Effector memory CD4-positive, alpha-beta T cell (primary cell): ENCODE measurements at regions not wholly inside any gene's neighbourhood (a gene's known extent, or its start where the extent isn't known, plus 50 kb on each side); places are given as distances from the start of the nearest gene placed in this dataset.

ENCODE experiments used
- DNase-seq, 3 donors: peaks; one replicate each; pipeline ENCODE4 v3.0.0-alpha.2; 2020
- H3K27ac ChIP-seq: 2 replicates; pipeline ENCODE4 v1.7.0; 2013; ENCODE audit warnings: mild to moderate bottlenecking, low read length, moderate library complexity; ENCODE audit not compliant: insufficient read depth, poor library complexity, severe bottlenecking
- H3K27me3 ChIP-seq: replicated peaks from 2 replicates; pipeline ENCODE4 v1.7.0; 2013; ENCODE audit warnings: mild to moderate bottlenecking, low read length; ENCODE audit not compliant: insufficient read depth, control insufficient read depth, poor library complexity, severe bottlenecking
- H3K36me3 ChIP-seq: 2 replicates; pipeline ENCODE4 v1.7.0; 2013; ENCODE audit warnings: mild to moderate bottlenecking, low read length, moderate library complexity; ENCODE audit not compliant: control insufficient read depth, insufficient read depth
- H3K4me1 ChIP-seq: 2 replicates; pipeline ENCODE4 v1.7.0; 2013; ENCODE audit warnings: low read length, mild to moderate bottlenecking; ENCODE audit not compliant: control insufficient read depth, insufficient read depth, poor library complexity, severe bottlenecking
- H3K4me3 ChIP-seq: 2 replicates; pipeline ENCODE4 v1.7.0; 2013; ENCODE audit warnings: low read length, low read depth, mild to moderate bottlenecking; ENCODE audit not compliant: insufficient read depth, poor library complexity, severe bottlenecking
- H3K9me3 ChIP-seq: 2 replicates; pipeline ENCODE4 v1.7.0; 2013; ENCODE audit warnings: mild to moderate bottlenecking, low read length, moderate library complexity; ENCODE audit not compliant: control insufficient read depth

DNA sequence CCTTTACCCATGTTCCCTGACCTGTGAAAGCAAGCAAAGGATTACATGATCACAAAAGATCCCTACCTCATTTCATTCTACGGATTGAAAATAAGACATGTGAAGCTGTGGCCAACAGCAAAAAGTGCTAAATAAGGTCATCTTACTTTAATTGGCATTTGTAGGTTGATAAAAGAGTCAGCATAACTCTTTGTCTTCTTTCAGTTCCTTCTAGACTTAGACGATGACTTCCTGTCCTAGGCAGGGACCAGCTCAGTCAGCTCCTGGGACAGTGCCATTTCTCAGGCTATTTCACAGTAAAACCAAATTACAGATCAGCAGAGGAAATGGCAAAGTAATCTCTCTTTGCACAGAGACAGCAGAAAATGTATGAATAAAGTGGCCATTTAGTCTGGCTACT lies 480.7 kb downstream of the RFPL4B start:
- Histone ChIP-seq H3K27ac (no peak overlapping the region), H3K4me3 (no peak overlapping the region), H3K4me1 (no peaks in the 10 kb centered on the region), H3K27me3 (no peaks in the 10 kb centered on the region), H3K36me3 (no peaks in the 10 kb centered on the region), H3K9me3 (no peaks in the 10 kb centered on the region)
- no peak for DNase-seq

DNA sequence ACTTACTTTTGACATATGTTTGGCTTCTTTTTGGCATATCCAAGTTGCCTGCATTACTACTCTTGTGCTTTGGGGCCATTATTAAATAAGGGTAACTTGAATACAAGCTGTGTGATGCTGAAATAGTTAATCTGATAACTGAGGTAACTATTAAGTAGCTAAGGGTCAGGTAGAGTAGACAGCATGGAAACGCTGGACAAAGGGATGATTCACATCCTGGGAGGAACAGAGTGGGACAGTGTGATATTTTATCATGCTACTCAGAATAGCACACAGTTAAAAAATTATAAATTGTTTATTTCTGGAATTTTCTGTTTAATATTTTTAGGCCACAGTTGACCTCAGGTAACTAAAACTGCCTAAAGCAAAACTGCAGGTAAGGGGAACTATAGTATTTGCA lies 483.9 kb downstream of the RFPL4B start:
- no peaks in the 10 kb centered on the region for H3K27me3 ChIP-seq
- no peak for DNase-seq
- no peaks in the 10 kb centered on the region for H3K4me1 ChIP-seq
- H3K27ac ChIP-seq: no peak overlapping the region
- H3K36me3 ChIP-seq: no peaks in the 10 kb centered on the region
- no peak overlapping the region for H3K4me3 ChIP-seq
- H3K9me3 ChIP-seq: no peaks in the 10 kb centered on the region

DNA sequence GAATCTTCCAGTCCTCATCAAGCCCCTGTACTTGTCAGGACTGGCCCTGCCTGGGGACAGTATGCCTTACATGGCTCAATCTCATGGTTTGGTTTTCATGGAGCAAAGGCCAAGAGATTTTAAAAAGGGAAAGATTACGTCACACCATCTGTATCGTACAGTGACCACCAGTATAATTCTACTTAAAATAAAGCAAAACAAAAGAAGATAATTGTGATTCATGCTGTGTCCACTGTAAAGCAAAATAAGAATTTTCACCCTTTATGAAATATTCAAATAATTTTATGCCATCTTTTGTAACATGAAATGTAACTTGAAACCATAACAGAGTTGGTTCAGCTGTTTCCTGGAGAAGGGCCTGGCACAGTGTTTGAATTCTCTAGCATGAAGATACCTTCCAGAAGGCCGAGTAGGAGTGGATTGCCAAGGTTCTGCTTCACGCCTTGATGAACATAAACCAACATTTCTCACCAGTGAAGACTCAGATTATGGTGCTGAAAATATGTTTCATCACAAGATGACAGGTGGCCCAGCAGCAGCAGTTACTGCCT lies 486.5 kb downstream of the RFPL4B start:
- Histone ChIP-seq H3K9me3 (no peaks in the 10 kb centered on the region), H3K27me3 (no peaks in the 10 kb centered on the region), H3K4me3 (no peak overlapping the region)

DNA sequence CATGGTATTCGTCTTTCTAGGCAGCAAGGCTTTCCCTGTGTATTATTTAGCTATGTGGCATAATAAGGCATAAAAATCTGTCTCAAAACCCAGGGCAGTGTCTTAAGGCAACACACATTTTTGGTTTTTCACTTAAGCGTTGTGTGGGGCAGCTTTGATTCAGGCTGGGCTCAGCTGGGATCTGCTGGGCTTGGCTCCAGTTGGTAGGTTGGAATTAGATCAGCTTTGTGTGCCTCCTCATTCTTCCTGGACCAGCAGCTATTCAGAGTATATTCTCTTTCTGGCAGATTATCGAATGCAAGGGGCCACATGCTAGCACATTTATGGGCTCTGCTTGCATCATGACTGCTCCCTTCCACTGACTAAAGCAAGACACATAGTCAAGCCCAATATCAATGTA lies 487.9 kb downstream of the RFPL4B start:
- H3K27me3 ChIP-seq: no peaks in the 10 kb centered on the region
- no peaks in the 10 kb centered on the region for H3K9me3 ChIP-seq
- no peak overlapping the region for H3K4me3 ChIP-seq
- no peak overlapping the region for H3K27ac ChIP-seq
- no peaks in the 10 kb centered on the region for H3K36me3 ChIP-seq
- no peak for DNase-seq
- H3K4me1 ChIP-seq: no peaks in the 10 kb centered on the region

More for the DNA sequence above, 486.5 kb downstream of the RFPL4B start:
- Histone ChIP-seq H3K4me1 (no peaks in the 10 kb centered on the region), H3K36me3 (no peaks in the 10 kb centered on the region), H3K27ac (no peak overlapping the region)
- DNase-seq: no peak

DNA sequence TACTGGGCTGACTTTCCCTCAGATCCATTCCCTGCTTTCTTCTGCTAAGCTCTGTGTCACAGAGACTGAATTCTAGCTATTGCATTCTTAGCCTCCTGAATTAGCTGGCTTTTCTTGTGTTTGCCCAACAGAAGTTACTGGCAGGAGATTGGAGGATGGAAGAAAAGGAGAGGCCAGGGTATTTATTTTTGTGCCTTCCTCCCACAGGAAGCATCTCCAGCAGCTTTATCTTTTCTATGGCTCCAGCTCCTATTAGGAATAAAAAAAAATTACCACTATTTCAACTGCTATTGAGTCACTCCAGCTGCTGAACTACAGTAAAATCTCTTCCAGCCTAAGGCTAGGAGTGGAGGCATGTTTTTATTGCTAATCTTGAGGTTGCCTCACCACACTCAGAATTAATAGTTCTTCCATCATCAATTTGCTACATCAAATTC lies 492.4 kb downstream of the RFPL4B start:
- no peak overlapping the region for H3K27ac ChIP-seq
- H3K27me3 ChIP-seq: no peaks in the 10 kb centered on the region
- H3K36me3 ChIP-seq: no peaks in the 10 kb centered on the region
- DNase-seq: no peak
- no peaks in the 10 kb centered on the region for H3K9me3 ChIP-seq
- no peaks in the 10 kb centered on the region for H3K4me1 ChIP-seq
- no peak overlapping the region for H3K4me3 ChIP-seq

DNA sequence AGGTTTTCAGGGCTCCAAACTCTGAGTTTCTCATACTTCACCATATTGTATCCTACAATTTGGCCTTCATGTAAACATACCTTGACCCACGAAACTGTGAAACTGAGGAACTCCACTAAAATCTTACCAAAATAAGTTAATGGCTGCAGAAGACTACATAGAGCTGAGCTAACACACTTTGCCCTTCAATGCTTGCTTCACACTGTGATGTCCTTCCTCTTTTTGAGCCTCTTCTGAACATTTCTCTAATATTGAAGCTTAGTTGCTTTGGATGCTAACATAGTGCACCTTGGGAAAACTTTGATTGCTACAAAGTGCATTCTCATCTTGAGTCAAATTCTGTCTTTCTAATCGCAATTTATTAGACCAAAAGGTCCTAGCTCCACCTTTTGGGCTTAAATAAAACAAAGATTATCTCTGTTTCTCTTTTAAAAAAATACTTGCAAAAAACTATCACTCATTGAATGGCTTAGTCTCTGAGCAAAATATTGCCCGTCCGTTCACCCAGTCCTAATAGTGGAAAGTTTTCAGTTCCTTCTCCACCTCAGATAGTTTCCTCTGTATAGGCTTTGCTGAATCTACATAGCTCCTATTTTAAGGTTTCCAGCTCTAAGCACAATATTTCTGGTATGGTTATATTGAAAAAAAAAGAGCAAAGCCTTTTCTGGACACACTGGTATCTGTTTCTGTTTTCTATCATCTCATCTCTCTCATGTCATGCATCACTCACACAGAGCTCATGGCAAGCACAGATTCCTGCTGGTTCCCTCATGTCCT lies 494.6 kb downstream of the RFPL4B start:
- no peak overlapping the region for H3K27ac ChIP-seq
- H3K9me3 ChIP-seq: no peaks in the 10 kb centered on the region
- H3K4me3 ChIP-seq: no peak overlapping the region
- DNase-seq: no peak
- H3K27me3 ChIP-seq: no peaks in the 10 kb centered on the region
- H3K4me1 ChIP-seq: no peaks in the 10 kb centered on the region
- H3K36me3 ChIP-seq: no peaks in the 10 kb centered on the region

DNA sequence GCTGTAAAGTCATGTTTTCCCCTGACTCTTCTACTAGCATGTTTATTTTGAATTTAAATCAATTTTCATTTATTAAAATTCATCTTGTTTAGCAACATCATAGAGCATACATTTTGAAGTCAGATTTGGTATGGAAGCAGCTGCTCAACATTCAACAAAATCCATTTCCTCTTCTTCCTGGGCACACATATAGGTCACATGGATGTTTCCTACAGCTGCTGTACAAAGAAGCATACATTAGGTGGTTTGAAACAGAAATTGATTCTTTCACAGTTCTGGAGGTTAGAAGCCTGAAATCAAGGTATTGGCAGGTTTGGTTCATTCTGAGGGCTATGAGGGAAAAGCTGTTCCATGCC lies 495.2 kb downstream of the RFPL4B start:
- no peaks in the 10 kb centered on the region for H3K27me3 ChIP-seq
- H3K4me3 ChIP-seq: no peak overlapping the region
- H3K9me3 ChIP-seq: no peaks in the 10 kb centered on the region
- H3K4me1 ChIP-seq: no peaks in the 10 kb centered on the region
- H3K36me3 ChIP-seq: no peaks in the 10 kb centered on the region
- no peak for DNase-seq
- H3K27ac ChIP-seq: no peak overlapping the region

DNA sequence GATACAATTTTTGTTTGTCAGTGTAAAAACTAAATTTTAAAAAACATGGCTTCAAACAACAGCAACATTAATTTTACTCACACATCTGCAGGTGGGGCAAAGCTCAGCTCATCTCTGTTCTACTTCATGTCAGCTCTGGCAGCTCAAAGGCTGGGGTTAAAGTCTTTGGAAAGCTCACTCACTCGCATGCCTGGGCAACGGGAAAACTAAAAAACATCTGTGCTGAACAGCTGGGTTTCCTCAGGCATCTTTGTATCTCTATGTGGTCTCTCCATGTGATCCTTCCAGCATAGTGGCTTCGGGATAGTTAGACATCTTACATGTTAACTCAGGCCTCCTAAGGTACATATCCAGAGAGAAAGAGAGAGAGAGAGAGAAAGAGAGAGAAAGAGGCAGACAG lies 499.6 kb downstream of the RFPL4B start:
- Histone ChIP-seq H3K4me3 (no peak overlapping the region), H3K9me3 (no peaks in the 10 kb centered on the region), H3K4me1 (no peaks in the 10 kb centered on the region), H3K27ac (no peak overlapping the region), H3K36me3 (no peaks in the 10 kb centered on the region), H3K27me3 (peaks cover 3% of the 10 kb centered on the region)
- DNase-seq: no peak

DNA sequence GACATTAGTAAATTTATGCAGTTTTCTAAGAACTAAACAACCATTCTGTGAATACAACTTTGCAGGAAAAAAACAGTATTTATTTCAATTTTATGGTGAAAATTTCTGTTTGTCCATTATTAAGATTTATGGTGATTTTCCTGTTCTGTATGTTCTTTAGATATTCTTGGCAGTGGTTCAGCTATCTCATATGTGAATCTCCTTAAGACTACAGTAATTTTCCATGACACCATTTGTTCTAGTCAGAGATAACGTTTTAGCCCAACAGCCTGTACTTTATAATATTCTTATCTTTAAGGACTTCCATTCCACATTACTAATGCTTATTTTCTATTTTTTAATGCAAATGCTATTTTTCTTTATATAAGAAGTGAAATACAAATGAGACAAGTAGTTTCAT lies 504.0 kb downstream of the RFPL4B start:
- Histone ChIP-seq H3K9me3 (no peaks in the 10 kb centered on the region), H3K4me1 (no peaks in the 10 kb centered on the region), H3K27me3 (peaks cover 3% of the 10 kb centered on the region)

DNA sequence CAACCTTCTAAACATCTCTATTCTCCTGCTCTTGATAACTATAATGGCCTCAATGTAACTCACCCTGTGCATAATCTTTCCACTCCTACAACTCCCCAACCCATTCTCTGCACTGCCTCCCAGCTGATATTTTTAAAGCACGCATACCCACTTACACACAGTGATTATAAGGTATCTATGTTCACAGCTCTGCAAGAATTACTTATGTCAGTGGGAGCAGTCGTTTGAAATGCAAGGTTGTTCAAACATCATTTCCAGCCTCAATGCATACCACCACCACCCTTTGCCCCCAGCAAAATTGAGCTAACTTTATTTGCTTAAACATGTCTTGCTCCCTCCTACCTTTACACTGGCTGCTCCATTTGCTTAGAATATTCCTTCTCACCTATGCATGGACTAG lies 506.0 kb downstream of the RFPL4B start:
- no peaks in the 10 kb centered on the region for H3K9me3 ChIP-seq
- DNase-seq: no peak
- H3K4me1 ChIP-seq: no peaks in the 10 kb centered on the region
- H3K36me3 ChIP-seq: no peaks in the 10 kb centered on the region
- H3K27ac ChIP-seq: no peak overlapping the region
- peaks cover 3% of the 10 kb centered on the region for H3K27me3 ChIP-seq
- no peak overlapping the region for H3K4me3 ChIP-seq

More for the DNA sequence above, 504.0 kb downstream of the RFPL4B start:
- H3K27ac ChIP-seq: no peak overlapping the region
- no peak for DNase-seq
- no peak overlapping the region for H3K4me3 ChIP-seq
- no peaks in the 10 kb centered on the region for H3K36me3 ChIP-seq
